ENCODE measurements at regions not wholly inside any gene's neighbourhood (a gene's known extent, or its start where the extent isn't known, plus 50 kb on each side); places are given as distances from the start of the nearest gene placed in this dataset.
"Not testable (repeated sequence)": the region's sequence is repeated elsewhere in the genome, so short reads cannot be mapped to it uniquely, and the experiment has no call there.

GRCh38 chr19:32068793-32069192, 276.6 kb upstream of the ZNF507 start:
- no peak overlapping the region for H3K4me3 ChIP-seq (ENCODE audit: low read depth, low read length)
- ChIA-PET CTCF (no interaction called here), POLR2A (no interaction called here)
- TF ChIP-seq CTCF (IDR thresholded peaks at IDR 0.05; ENCODE audit: insufficient read depth, low read length, missing control alignments): no peak
- DNase-seq (ENCODE audit: low read depth, low spot score): no peak

- TF ChIP-seq CTCF (IDR thresholded peaks at IDR 0.05; ENCODE audit: insufficient read depth, low read length, missing control alignments): no peak
- no peak for DNase-seq (ENCODE audit: low read depth, low spot score)
- ChIA-PET CTCF (no interaction called here), POLR2A (no interaction called here)
- no peak overlapping the region for H3K4me3 ChIP-seq (ENCODE audit: low read depth, low read length)
Measured at GRCh38 chr19:32070101-32070500, 275.3 kb upstream of the ZNF507 start.

- DNase-seq (ENCODE audit: low read depth, low spot score): no peak
- ChIA-PET CTCF (no interaction called here), POLR2A (no interaction called here)
- no peak for TF ChIP-seq CTCF (IDR thresholded peaks at IDR 0.05; ENCODE audit: insufficient read depth, low read length, missing control alignments)
- no peak overlapping the region for H3K4me3 ChIP-seq (ENCODE audit: low read depth, low read length)
Measured at GRCh38 chr19:32082028-32082427, 263.4 kb upstream of the ZNF507 start.

- CTCF ChIA-PET; DNase-seq (ENCODE audit: low read depth, low spot score); H3K4me3 ChIP-seq (ENCODE audit: low read depth, low read length); POLR2A ChIA-PET: not testable (repeated sequence)
Measured at GRCh38 chr19:32084756-32085363, 260.6 kb upstream of the ZNF507 start.

- no peak for TF ChIP-seq CTCF (IDR thresholded peaks at IDR 0.05; ENCODE audit: insufficient read depth, low read length, missing control alignments)
- ChIA-PET CTCF (no interaction called here), POLR2A (no interaction called here)
- DNase-seq (ENCODE audit: low read depth, low spot score): no peak
- H3K4me3 ChIP-seq (ENCODE audit: low read depth, low read length): no peak overlapping the region
Measured at GRCh38 chr19:32091241-32091640, 254.2 kb upstream of the ZNF507 start.

- no peak overlapping the region for H3K4me3 ChIP-seq (ENCODE audit: low read depth, low read length)
- ChIA-PET CTCF (no interaction called here), POLR2A (no interaction called here)
- no peak for TF ChIP-seq CTCF (IDR thresholded peaks at IDR 0.05; ENCODE audit: insufficient read depth, low read length, missing control alignments)
- no peak for DNase-seq (ENCODE audit: low read depth, low spot score)
Measured at GRCh38 chr19:32097011-32097410, 248.4 kb upstream of the ZNF507 start.

GRCh38 chr19:32097620-32098019, 247.8 kb upstream of the ZNF507 start:
- no peak for DNase-seq (ENCODE audit: low read depth, low spot score)
- CTCF ChIA-PET: no interaction called here
- no peak overlapping the region for H3K4me3 ChIP-seq (ENCODE audit: low read depth, low read length)
- no peak for TF ChIP-seq CTCF (IDR thresholded peaks at IDR 0.05; ENCODE audit: insufficient read depth, low read length, missing control alignments)
- POLR2A ChIA-PET: no interaction called here

Data from AG04449 (cell line).